HG03066 (cell line): ENCODE measurements at regions not wholly inside any gene's neighbourhood (a gene's known extent, or its start where the extent isn't known, plus 50 kb on each side); places are given as distances from the start of the nearest gene placed in this dataset.
A peak's percentile ranks its signal among the peaks of the same experiment; 100 is the strongest.
"Not testable (repeated sequence)": the region's sequence is repeated elsewhere in the genome, so short reads cannot be mapped to it uniquely, and the experiment has no call there.

Experiments used
- ATAC-seq: cut with Tn5 transposase; IDR thresholded peaks from one replicate; pipeline ENCODE4 v1.9.1; 2021; ENCODE audit warnings: low read depth; ENCODE audit not compliant: unreplicated experiment

GRCh38 chrX:131818297-131818936, 204.7 kb upstream of the STK26 start:
- no peak for ATAC-seq

DNA sequence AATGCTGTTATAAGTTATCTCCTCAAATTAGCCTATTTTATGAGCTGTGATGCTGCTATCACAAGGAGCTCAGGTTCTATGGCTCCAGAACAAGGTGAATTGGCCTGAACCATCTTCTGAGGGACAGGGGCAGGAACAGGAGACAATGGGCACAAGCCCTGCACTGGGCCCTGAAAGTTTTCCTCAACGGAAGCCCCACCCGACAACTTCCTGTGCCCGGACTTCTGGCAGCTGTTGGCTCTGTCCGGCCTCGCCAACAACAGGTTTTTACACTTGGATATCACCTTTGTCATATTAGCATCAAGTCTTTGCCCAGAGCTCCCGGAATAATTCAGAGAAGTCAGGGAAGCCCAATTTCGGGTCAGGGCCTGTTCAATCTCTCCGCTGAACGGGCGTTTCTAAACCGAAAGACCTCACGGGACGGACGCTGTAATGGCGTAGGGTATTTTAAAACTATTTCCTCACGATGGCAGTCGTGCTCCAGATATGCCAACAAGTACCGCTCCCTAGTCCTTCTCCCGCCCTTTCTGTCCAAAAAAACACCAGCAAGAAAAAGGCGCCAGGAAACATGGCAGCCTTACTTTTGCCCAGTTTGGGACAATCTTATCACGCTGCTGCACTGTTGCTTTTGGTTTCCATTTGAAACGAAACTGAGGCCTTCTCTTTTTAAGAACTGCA, 201.0 kb upstream of the STK26 start:
- no peak for ATAC-seq

DNA sequence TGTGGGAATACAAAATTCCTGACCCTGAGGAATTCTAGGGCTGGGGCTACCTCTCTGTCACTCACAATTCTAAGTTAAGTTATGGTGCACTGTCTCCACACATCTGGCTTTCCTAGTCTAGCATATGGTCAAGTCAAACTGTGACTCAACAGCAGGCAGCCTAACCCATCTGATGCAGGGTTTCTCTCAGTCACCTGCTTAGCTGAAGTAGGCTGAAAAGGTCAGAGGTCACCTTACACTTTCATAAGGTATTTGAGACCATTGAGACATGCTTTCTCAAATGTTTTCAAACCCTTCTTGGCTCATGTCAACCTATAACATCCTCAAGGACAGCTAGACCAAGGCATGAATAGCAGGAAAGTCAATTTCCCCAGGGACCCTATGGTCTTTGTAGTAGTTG, 196.5 kb upstream of the STK26 start:
- ATAC-seq: no peak

DNA sequence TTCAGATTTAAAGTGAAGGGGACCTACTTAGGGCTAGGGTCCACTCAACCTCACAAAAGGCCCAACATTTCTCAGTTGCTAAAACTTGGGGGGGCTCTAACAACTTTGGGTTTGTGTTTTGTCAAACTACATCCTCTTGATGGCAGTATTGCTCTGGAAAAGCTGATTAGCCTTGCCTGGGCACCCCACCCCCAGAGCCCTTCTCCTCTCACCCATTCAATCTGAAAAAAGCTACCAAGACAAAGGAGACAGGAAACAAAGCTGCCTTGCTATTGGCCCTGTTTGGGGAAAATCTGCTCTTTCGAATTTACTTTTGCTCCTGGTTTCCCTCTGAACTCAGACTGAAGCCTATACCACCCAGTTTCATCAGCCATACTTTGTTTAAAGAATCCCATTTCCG, 195.2 kb upstream of the STK26 start:
- ATAC-seq: peak; percentile 45

GRCh38 chrX:131828482-131828881, 194.6 kb upstream of the STK26 start:
- no peak for ATAC-seq

DNA sequence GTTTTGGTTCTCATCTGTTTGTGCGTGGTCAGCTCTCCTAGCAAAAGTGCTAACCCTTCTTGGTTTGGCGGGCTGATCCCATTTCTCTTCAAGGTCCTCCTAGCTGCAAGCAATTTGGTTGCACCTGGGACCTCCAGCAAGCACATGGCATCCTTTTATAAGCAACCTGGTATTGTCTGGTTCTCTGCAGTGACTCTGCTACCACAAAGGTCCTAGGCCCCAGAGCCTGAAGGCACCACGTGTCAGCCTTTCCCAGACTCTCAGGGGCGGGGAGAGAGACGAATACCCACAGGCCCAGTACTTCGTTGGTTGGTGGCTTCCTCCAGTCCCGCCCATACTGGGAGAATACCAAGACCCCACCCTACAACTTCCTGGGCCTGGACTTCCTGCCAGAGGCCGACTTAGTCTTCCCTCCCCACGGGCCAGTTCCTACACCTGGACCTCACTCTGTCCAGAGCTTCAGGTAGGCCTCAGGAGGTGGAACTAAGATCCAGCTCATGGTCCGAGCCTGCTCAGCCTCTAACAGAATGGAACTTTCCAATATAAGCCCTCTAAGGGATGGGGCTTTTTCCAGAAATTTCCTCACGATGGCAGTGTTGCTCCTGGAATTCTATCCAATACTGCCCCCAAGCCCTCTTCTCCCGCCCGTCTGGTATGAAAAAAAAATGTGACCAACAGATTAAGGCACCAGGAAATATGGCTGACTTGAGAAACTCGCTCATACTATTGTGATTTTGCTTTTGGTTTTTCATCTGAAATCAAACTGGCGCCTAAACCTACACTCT, 192.5 kb upstream of the STK26 start:
- peak; percentile 79 for ATAC-seq

- ATAC-seq: no peak
These were observed 191.9 kb upstream of the STK26 start for GRCh38 chrX:131831185-131831520.

GRCh38 chrX:131836161-131836560, 186.9 kb upstream of the STK26 start:
- no peak for ATAC-seq

DNA sequence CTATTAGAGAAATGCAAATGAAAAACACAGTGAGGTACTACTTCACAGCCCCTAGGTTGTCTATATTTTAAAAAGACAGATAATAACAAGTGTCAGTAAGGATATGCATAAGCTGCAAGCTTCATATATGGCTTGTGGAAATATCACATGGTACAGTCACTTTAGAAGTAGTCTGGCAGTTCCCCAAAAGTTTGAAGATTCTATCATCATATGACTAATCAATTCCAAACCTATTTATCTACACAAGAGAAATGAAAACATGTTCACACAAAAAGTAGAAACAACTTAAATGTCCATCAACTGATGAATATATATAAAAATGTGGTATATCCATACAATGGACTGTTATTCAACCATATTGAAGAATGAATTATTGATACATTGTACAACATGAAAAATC, 185.8 kb upstream of the STK26 start:
- ATAC-seq: no peak

GRCh38 chrX:131840799-131841495, 182.2 kb upstream of the STK26 start:
- no peak for ATAC-seq

- ATAC-seq: peak; percentile 84
These were observed 181.3 kb upstream of the STK26 start for GRCh38 chrX:131841496-131842437.

DNA sequence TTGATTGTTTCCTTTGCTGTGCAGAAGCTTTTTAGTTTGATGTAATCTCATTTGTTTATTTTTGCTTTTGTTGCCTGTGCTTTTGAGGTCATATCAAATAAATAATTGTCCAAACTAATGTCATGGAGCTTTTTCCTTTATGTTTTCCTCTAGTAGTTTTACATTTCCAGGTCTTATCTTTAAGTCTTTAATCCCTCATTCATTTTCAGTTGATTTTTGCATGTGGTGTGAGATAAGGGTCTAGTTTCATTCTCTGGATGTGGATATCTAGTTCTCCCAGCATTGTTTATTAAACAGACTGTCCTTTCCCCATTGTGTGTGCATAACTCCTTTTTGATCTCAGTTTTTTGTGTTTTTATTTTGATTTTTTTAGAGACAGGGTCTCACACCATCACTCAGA, 179.1 kb upstream of the STK26 start:
- ATAC-seq: no peak

GRCh38 chrX:131845201-131845600, 177.9 kb upstream of the STK26 start:
- no peak for ATAC-seq

DNA sequence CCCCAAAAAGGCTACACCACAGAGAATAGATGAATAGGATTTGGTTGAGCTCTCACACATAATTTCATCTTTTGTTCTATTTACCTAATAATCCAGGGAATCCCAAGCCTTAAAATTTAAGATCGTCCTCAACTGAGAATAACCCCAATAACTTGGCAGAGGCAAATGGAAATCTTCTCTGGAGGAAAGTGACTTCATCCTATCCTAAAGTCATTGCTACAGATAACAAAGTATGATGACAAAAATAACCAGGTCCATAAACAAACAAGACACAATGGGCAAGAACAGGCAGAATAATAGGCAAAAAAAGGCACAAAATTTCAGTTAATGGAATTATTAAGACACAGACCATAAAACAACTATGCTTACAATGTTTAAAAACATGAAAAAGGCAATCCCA, 177.3 kb upstream of the STK26 start:
- no peak for ATAC-seq

DNA sequence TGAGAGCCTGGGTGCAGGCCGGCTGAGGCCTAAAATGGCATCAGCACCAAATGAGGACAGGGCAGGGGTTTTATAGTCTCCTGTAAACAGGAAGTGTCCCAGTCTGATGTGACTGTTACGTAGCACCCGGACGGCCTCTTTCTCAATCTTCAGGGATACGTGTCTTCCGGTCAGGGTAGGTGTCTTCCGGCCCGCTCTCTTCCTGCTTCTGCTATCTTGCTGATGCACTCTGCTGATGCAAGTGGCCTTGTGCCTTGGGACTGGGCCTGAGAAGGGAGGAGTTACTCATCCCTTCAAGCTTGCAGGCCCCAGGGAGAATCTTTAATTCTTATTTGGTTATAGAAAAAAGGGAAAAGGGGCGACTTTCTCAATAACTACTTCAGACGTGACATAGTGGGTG, 172.1 kb upstream of the STK26 start:
- ATAC-seq: not testable (repeated sequence)

GRCh38 chrX:131853440-131853839, 169.7 kb upstream of the STK26 start:
- ATAC-seq: no peak

DNA sequence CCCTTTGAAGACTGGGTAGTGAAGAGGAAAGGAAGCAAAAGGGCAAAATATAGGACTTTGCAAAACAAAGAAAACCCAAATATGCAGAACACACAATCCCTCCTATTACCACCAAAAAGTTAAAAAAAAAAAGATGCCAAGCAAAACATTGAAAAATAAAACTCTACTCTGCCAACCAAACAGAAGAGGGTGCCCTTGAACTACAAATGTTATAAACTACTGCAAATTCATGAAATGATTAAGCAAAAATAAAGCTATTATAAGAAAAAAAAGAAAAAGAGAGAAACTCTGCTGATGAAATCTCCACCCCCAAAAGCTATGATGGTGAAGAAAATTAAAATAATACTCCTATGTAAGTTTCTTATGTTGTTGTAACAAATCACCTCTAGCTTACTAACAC, 168.5 kb upstream of the STK26 start:
- no peak for ATAC-seq

GRCh38 chrX:131861088-131861787, 161.9 kb upstream of the STK26 start:
- ATAC-seq: no peak

- ATAC-seq: no peak
These were observed 160.8 kb upstream of the STK26 start for GRCh38 chrX:131862321-131862720.

- ATAC-seq: no peak
These were observed 153.9 kb upstream of the STK26 start for GRCh38 chrX:131869182-131869581.
